ENCODE measurements at regions not wholly inside any gene's neighbourhood (a gene's known extent, or its start where the extent isn't known, plus 50 kb on each side); places are given as distances from the start of the nearest gene placed in this dataset.
"Not testable (repeated sequence)": the region's sequence is repeated elsewhere in the genome, so short reads cannot be mapped to it uniquely, and the experiment has no call there.

GRCh38 chr6:16039892-16040627, 88.8 kb upstream of the MYLIP start:
- not testable (repeated sequence) for DNase-seq

- DNase-seq = no peak
These were observed 89.9 kb upstream of the MYLIP start for GRCh38 chr6:16038938-16039337.

- no peak for DNase-seq
These were observed 93.3 kb upstream of the MYLIP start for GRCh38 chr6:16035488-16036080.

GRCh38 chr6:16033214-16033613, 95.7 kb upstream of the MYLIP start:
- DNase-seq = no peak

GRCh38 chr6:16031278-16031981, 97.5 kb upstream of the MYLIP start:
- no peak for DNase-seq

- DNase-seq = peak; percentile 1 to 7
These were observed 99.9 kb upstream of the MYLIP start for GRCh38 chr6:16028966-16029365.

- no peak for DNase-seq
These were observed 108.6 kb upstream of the MYLIP start for GRCh38 chr6:16020259-16020658.

- DNase-seq = no peak
These were observed 109.4 kb upstream of the MYLIP start for GRCh38 chr6:16019462-16019861.

- no peak for DNase-seq
These were observed 110.3 kb upstream of the MYLIP start for GRCh38 chr6:16018626-16019025.

GRCh38 chr6:16014325-16014724, 114.6 kb upstream of the MYLIP start:
- not testable (repeated sequence) for DNase-seq

- DNase-seq = no peak
These were observed 121.7 kb upstream of the MYLIP start for GRCh38 chr6:16007146-16007545.

GRCh38 chr6:16006681-16007080, 122.2 kb upstream of the MYLIP start:
- no peak for DNase-seq

GRCh38 chr6:16004934-16005679, 123.8 kb upstream of the MYLIP start:
- no peak for DNase-seq

- DNase-seq = no peak
These were observed 125.7 kb upstream of the MYLIP start for GRCh38 chr6:16003197-16003491.

GRCh38 chr6:16002332-16003196, 126.3 kb upstream of the MYLIP start:
- no peak for DNase-seq

- DNase-seq = no peak
These were observed 127.7 kb upstream of the MYLIP start for GRCh38 chr6:16001158-16001557.

GRCh38 chr6:15999201-15999600, 129.7 kb upstream of the MYLIP start:
- no peak for DNase-seq

- no peak for DNase-seq
These were observed 131.1 kb upstream of the MYLIP start for GRCh38 chr6:15997586-15998388.

- no peak for DNase-seq
These were observed 132.9 kb upstream of the MYLIP start for GRCh38 chr6:15996030-15996429.

- no peak for DNase-seq
These were observed 133.4 kb upstream of the MYLIP start for GRCh38 chr6:15995493-15995892.

- no peak for DNase-seq
These were observed 133.9 kb upstream of the MYLIP start for GRCh38 chr6:15994814-15995459.

Measured in activated CD4-positive, alpha-beta T cell treated with anti-CD3 and anti-CD28 coated beads, Interleukin-2, amount 50 U/mL, for 48 hours (primary cell).